ENCODE measurements at regions not wholly inside any gene's neighbourhood (a gene's known extent, or its start where the extent isn't known, plus 50 kb on each side); places are given as distances from the start of the nearest gene placed in this dataset.
A peak's percentile ranks its signal among the peaks of the same experiment; 100 is the strongest.

DNA sequence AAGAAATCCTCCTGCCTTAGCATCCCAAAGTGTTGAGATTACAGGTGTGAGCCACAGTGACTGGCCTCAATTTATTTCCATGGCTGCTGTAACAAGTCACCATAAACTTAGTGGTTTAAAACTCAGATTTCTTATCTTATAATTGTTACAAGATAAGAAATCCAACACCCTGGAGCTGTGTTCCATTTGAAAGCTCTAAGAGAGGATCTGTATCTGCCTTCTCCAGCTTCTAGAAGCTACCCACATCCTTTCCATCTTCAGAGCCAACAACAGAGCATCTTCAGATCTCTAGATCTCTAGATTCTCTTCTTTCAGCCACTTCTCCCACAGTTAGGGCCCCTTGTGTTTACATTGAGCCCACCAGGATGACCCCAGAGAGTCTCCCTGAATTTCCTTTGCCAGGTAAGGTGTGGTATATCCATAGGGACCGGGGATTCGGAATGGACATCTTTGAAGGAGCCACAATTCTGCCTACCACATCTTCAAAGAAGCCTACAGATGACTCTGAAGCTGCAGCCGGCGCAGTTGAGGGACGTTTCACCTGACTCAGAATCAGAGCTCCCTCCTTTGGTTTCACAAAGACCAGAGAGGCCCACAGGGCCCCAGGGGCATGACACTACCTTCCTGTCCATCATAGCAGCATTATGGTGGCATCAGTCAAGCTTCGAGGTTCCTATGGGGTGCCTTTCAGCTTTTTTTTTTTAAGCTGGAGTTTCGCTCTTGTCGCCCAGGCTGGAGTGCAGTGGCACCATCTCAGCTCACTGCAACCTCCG is 87.0 kb upstream of the IGF1R start:
- no peak for DNase-seq

- peak; percentile 10 for DNase-seq
Observed at GRCh38 chr15:98562331-98562937, 85.9 kb upstream of the IGF1R start.

GRCh38 chr15:98565566-98565965 is 82.8 kb upstream of the IGF1R start:
- no peak for DNase-seq

DNA sequence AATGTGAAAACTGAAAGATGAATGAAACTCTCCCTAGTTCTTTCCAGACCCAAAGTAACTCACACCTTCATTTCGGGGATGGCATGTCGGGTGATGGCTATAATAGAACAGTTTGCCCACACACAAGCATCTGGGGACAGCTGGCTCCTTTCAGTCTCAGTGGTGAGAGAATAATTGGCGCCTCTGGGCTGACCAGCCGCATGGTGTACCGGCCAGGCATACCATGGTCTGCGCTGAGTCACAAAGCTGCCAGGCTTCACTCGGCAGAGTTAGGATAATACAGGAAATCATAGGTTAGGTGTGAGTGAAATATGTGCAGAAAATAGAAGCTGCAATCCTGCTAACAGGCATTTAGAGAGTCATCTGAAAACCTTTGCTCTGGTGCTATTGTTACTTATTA is 80.4 kb upstream of the IGF1R start:
- no peak for DNase-seq

DNA sequence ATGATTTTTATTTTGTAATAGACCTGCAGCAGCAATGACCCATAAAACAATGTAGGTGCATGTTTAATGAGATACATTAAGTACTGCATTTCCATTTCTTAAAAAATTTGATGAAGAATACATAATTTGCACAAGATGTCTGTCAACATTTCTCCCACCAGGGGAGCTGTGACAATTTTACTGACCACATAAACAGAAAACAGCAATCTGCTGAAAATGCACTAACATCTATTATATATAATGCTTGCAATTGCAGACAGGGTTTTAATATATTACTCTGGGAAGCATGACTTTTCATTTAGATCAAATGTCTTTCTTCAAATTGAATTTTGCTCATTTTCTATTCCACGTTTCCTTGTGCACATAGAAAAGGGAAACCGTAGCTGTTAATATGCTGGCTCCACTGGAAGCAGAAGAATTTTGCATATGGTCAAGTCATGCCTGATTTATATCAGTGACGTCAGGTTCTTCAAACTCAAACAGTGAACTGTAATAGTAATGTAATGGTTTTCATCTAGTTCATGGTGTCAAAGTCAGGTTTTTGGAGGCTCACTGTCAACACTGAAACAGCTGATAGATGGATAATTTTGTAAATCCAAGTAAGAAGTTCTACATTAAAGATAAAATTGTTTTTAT is 79.8 kb upstream of the IGF1R start:
- no peak for DNase-seq

GRCh38 chr15:98570119-98570518 is 78.2 kb upstream of the IGF1R start:
- DNase-seq, result no peak

DNA sequence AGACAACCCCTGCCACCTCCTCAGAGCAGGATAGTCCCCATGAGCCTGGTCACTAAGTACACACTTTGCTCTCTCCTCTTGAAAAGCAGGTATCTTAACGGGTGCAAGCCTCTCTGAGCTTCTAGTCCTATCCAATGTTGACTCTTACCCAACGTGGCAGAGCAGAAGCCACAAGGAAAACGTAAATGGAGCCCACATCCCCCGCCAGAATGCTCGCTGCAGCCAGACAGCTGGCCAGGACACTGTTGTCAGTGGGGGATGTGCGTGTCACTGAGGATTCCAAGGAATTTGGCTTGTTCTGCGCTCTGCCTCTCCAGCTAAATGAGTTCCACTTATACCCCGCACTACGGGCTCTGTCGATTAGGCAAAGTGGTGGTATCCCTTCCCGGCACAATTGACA is 67.8 kb upstream of the IGF1R start:
- no peak for DNase-seq

DNA sequence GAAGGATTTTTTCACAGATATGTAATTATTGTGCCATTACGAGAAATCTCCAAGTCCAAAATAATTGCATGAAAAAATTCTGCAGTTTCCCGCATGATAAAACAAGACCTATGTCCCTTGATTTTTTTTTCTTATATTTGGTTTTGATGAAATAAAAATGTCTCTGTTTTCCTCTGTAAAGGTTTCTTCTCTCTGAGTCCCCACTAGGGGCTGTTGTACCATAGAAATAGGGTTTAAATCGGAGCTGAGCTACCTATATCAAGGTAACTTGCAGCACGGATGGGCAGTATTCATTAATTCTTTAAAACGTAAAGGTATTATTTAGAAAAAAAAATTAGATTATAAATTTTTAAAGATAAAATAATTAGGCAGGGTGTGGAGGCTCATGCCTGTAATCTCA is 66.6 kb upstream of the IGF1R start:
- no peak for DNase-seq

- DNase-seq, result no peak
Observed at GRCh38 chr15:98582900-98583554, 65.3 kb upstream of the IGF1R start.

DNA sequence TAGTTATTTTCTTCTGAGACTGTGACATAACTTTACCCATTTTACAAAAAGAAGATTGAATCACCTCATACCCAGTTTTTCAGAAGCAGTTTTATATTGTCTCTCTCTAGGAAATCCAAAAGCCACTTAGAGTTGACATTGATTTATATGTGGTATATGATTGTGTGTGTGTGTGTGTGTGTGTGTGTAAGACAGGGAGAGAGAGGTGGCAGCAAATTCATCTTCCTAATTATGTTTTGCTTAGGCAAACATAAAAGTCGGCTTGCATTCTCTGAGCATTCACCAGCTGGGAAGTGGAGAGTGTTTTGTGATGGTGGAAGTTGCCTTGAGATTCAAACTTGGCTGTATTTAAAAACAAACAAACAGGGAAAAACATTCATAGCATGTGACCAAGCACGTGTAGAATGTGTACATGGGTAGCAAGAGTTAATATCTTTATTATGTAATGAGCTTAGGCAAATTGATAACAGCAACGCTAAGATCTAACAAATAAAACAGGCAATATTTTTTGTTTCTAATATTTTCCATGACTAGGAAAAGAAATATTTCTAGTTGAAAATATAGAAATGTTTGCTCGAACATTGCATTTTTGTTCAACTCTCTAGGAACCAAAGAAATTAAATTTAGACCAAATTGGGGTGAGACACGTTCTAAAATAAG is 64.4 kb upstream of the IGF1R start:
- no peak for DNase-seq

DNA sequence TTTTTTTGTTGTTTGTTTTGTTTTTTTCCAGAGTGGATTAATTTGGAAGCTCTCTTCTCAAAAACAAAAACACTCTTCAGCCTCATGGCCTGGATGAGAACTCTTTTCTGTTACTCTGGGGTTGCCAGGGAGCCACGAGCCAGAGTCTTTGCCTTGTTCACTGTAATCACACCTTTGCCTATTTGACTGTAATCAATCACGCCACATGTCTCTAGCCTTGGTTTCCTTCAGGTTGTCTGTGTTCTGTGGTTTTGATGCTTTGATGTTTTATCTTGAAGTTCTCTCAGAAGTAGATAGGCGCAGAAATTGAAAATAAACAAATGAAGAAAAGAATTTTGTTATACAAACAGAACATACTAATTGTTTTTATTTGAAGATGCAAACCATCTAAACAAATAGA is 62.3 kb upstream of the IGF1R start:
- DNase-seq, result no peak

GRCh38 chr15:98592136-98592535 is 56.2 kb upstream of the IGF1R start:
- no peak for DNase-seq

DNA sequence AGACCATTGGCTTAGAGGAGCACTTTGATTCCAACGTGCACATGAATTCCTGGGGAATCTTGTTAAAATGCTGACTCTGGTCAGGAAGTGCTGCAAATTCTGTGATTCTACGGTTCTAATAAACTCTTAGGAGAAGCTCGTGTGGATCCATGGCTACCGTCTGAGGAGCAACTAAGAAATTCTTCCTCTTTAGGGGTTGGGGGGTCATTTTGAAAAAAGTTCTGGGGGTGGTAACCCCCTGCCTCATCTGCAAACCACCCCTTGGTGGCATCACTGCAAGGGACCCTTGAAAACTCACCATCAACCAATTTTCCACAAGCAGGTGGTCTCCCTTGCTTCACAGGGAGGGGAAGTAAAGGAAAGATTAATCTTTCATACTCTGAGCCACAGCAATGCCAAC is 52.2 kb upstream of the IGF1R start:
- DNase-seq, result no peak

GRCh38 chr15:98596885-98597392 is 51.4 kb upstream of the IGF1R start:
- no peak for DNase-seq

GRCh38 chr15:98597666-98598065 is 50.7 kb upstream of the IGF1R start:
- DNase-seq, result no peak

Measured in right kidney (tissue), 1 donor.